GM23248 (cell line): ENCODE measurements at regions not wholly inside any gene's neighbourhood (a gene's known extent, or its start where the extent isn't known, plus 50 kb on each side); places are given as distances from the start of the nearest gene placed in this dataset.
A peak's percentile ranks its signal among the peaks of the same experiment; 100 is the strongest.

Experiments
- DNase-seq: peaks from one replicate; pipeline ENCODE4 v3.0.0-alpha.2; 2015
- H2AFZ ChIP-seq: fragments of 200-600 bp; sonication (generic); 2 replicates; pipeline ENCODE4 v1.6.1; 2016; ENCODE audit warnings: antibody characterized with exemption
- H3F3A ChIP-seq: fragments of 200-600 bp; sonication (generic); 2 replicates; pipeline ENCODE4 v1.6.1; 2016; ENCODE audit warnings: mild to moderate bottlenecking, antibody characterized with exemption, mixed run types; ENCODE audit not compliant: insufficient read depth
- H3K27ac ChIP-seq: fragments of 200-600 bp; sonication (generic); 2 replicates; pipeline ENCODE4 v1.5.1; 2016; ENCODE audit warnings: mild to moderate bottlenecking
- H3K27me3 ChIP-seq: fragments of 200-600 bp; sonication (generic); replicated peaks from 2 replicates; pipeline ENCODE4 v1.6.1; 2016; ENCODE audit warnings: mild to moderate bottlenecking; ENCODE audit not compliant: insufficient read depth
- H3K36me3 ChIP-seq: fragments of 200-600 bp; sonication (generic); 2 replicates; pipeline ENCODE4 v1.6.1; 2016; ENCODE audit warnings: low read depth, mild to moderate bottlenecking
- H3K4me1 ChIP-seq: fragments of 200-600 bp; sonication (generic); 2 replicates; pipeline ENCODE4 v1.6.1; 2016; ENCODE audit warnings: mild to moderate bottlenecking; ENCODE audit not compliant: insufficient read depth
- H3K4me2 ChIP-seq: fragments of 200-600 bp; sonication (generic); one replicate; pipeline ENCODE4 v1.6.1; 2016; ENCODE audit warnings: mild to moderate bottlenecking; ENCODE audit not compliant: unreplicated experiment
- H3K4me3 ChIP-seq: fragments of 200-600 bp; sonication (generic); 2 replicates; pipeline ENCODE4 v1.5.1; 2016; ENCODE audit warnings: mild to moderate bottlenecking
- H3K79me2 ChIP-seq: fragments of 200-600 bp; sonication (generic); 2 replicates; pipeline ENCODE4 v1.6.1; 2016; ENCODE audit warnings: mild to moderate bottlenecking; ENCODE audit not compliant: insufficient read depth
- H3K9ac ChIP-seq: fragments of 200-600 bp; sonication (generic); 2 replicates; pipeline ENCODE4 v1.6.1; 2016; ENCODE audit warnings: mild to moderate bottlenecking
- H3K9me2 ChIP-seq: fragments of 200-600 bp; sonication (generic); 2 replicates; pipeline ENCODE4 v1.6.1; 2016; ENCODE audit warnings: mixed run types, mild to moderate bottlenecking, moderate library complexity; ENCODE audit not compliant: insufficient read depth
- H3K9me3 ChIP-seq: fragments of 200-600 bp; sonication (generic); one replicate; pipeline ENCODE4 v1.6.1; 2017; ENCODE audit warnings: low read depth
- H4K20me1 ChIP-seq: fragments of 200-600 bp; sonication (generic); 2 replicates; pipeline ENCODE4 v1.6.0; 2016; ENCODE audit not compliant: insufficient read depth
- EZH2 ChIP-seq: fragments of 200-600 bp; sonication (generic); IDR thresholded peaks from 2 replicates; pipeline ENCODE4 v1.6.1; 2018; ENCODE audit warnings: antibody characterized with exemption, mild to moderate bottlenecking; ENCODE audit not compliant: insufficient read depth, poor library complexity, severe bottlenecking
- EZH2phosphoT487 ChIP-seq: fragments of 200-600 bp; sonication (generic); IDR thresholded peaks from 2 replicates; pipeline ENCODE4 v1.6.1; 2018; ENCODE audit warnings: antibody characterized with exemption, moderate library complexity, mild to moderate bottlenecking, low read depth; ENCODE audit not compliant: insufficient read depth
- WGBS, 2 experiments: methylation state at CpG; one replicate each; pipeline ENCODE4 v1.1.6; 2015 to 2017; ENCODE audit warnings: low lambda C conversion rate in 2 of 2, low coverage in 1 of 2; ENCODE audit errors: missing lambda C conversion rate in 2 of 2; 5-methylcytosine and 5-hydroxymethylcytosine counted together
- in situ Hi-C: fragments of 300-500 bp; cut with MboI; formaldehyde crosslinking; loops from 2 replicates; pipeline ENCODE4 v1.15.0; 2020

- H3K4me1 ChIP-seq = peaks cover 18% of the 10 kb centered on the region
- H3K36me3 ChIP-seq = no peaks in the 10 kb centered on the region
- no peak overlapping the region for H3K4me3 ChIP-seq
- H4K20me1 ChIP-seq = no peaks in the 10 kb centered on the region
- H3K9me3 ChIP-seq = no peaks in the 10 kb centered on the region
- H3F3A ChIP-seq = no peaks in the 10 kb centered on the region
- no peaks in the 10 kb centered on the region for H3K9me2 ChIP-seq
- in situ Hi-C loops = no loop called here
- WGBS, 2 experiments = 83 to 86% methylated on average over 10 of the region's 10 CpGs
- DNase-seq = no peak
- TF ChIP-seq EZH2 (no peak), EZH2phosphoT487 (no peak)
- no peak overlapping the region for H2AFZ ChIP-seq
- no peak overlapping the region for H3K9ac ChIP-seq
- no peaks in the 10 kb centered on the region for H3K79me2 ChIP-seq
- H3K27me3 ChIP-seq = no peaks in the 10 kb centered on the region
- no peak overlapping the region for H3K4me2 ChIP-seq
- no peak overlapping the region for H3K27ac ChIP-seq
These were observed 147.3 kb upstream of the SPRED2 start for GRCh38 chr2:65579506-65580235.

DNA sequence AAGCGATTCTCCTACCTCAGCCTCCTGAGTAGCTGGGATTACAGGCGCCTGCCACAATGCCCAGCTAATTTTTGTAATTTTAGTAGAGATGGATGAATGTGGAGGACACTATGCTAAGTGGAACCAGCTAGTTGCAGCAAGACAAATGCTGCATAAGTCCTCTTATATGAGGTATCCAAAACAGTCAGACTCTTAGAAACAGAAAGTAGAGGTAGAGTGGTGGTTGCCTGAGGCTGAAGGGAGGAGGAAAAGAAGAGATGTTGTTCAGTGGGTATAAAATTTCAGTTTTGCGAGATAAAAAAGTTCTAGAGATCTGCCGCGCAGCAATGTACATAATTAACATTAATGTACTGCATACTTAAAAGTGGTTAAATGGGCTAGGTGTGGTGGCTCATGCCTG, 145.3 kb upstream of the SPRED2 start:
- no peaks in the 10 kb centered on the region for H3K27me3 ChIP-seq
- H3K4me3 ChIP-seq = no peak overlapping the region
- H3K36me3 ChIP-seq = no peaks in the 10 kb centered on the region
- H3F3A ChIP-seq = no peaks in the 10 kb centered on the region
- H3K9me2 ChIP-seq = no peaks in the 10 kb centered on the region
- H3K4me1 ChIP-seq = peaks cover 18% of the 10 kb centered on the region
- H4K20me1 ChIP-seq = no peaks in the 10 kb centered on the region
- H2AFZ ChIP-seq = peak overlapping the region; percentile 80
- peak overlapping the region; percentile 68; the same call in 1 of the 2 replicates for H3K27ac ChIP-seq
- in situ Hi-C loops = no loop called here
- no peaks in the 10 kb centered on the region for H3K9me3 ChIP-seq
- WGBS, 2 experiments = 95 to 97% methylated on average over 5 of the region's 5 CpGs
- no peaks in the 10 kb centered on the region for H3K79me2 ChIP-seq
- peak overlapping the region; percentile 48 for H3K4me2 ChIP-seq
- TF ChIP-seq EZH2 = no peak
- no peak for TF ChIP-seq EZH2phosphoT487
- no peak overlapping the region for H3K9ac ChIP-seq
- no peak for DNase-seq

DNA sequence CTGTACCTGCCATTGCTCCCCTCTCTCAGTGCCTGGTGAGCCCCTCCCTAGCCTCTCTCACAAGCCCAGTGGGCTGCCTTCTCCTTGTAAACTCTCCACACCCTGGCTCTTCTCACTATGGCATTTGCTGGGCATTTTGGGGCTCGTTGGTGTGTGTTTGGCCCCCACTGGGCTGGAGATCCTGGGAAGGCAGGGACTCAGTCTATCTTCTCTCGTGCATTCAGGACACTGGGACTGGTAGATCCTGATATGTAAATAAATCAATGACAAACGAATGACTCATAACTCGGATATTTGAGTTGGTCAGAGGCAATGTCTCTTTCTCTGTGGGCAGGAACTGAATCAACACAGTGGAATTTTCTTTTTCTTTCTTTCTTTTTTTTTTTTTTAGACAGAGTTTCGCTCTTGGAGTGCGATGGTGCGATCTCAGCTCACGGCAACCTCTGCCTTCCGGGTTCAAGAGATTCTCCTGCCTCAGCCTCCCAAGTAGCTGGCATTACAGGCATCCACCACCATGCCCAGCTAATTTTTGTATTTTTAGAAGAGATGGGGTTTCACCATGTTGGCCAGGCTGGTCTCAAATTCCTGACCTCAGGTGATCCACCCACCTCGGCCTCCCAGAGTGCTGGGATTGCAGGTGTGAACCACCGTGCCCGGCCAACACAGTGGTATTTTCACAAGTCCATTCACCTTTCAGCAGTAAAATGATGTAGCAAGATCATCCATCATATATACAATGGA, 144.6 kb upstream of the SPRED2 start:
- Histone ChIP-seq H3K9me3 (no peaks in the 10 kb centered on the region), H3K27ac (peak overlapping the region; percentile 68), H3F3A (no peaks in the 10 kb centered on the region), H3K4me3 (peak overlapping the region; percentile 44; the same call in 1 of the 2 replicates), H3K9me2 (no peaks in the 10 kb centered on the region), H3K27me3 (no peaks in the 10 kb centered on the region), H3K4me2 (peak overlapping the region; percentile 48), H4K20me1 (no peaks in the 10 kb centered on the region), H3K36me3 (no peaks in the 10 kb centered on the region), H3K9ac (peak overlapping the region; percentile 36), H2AFZ (peak overlapping the region; percentile 80), H3K4me1 (peaks cover 18% of the 10 kb centered on the region), H3K79me2 (no peaks in the 10 kb centered on the region)
- TF ChIP-seq EZH2phosphoT487 (no peak), EZH2 (no peak)
- peak; percentile 92 for DNase-seq
- in situ Hi-C loops = no loop called here
- WGBS, 2 experiments = 23% methylated on average over 12 of the region's 12 CpGs

DNA sequence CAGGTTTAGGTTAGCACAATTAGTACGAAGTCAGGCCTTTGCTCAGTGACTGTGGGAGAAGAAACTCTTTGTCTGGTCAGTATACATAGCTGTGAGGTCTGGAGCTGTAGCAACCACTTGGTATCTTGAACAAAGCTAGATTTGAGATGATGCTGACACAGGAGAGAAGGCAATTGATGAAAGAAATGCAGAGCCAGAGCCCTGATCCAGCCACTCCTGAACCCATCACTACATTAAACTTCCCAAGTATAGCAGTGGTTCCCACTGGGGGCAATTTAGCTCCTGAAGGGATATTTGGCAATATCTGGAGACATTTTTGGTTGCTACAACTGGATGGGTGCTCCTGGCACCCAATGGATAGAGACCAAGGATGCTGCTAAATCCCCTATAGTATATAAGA, 143.9 kb upstream of the SPRED2 start:
- H3K9me2 ChIP-seq = no peaks in the 10 kb centered on the region
- TF ChIP-seq EZH2 = no peak
- no peak for TF ChIP-seq EZH2phosphoT487
- H3K4me1 ChIP-seq = peaks cover 18% of the 10 kb centered on the region
- H3K27ac ChIP-seq = peak overlapping the region; percentile 68
- no peak overlapping the region for H3K4me3 ChIP-seq
- WGBS, 2 experiments = 96 to 100% methylated on average over 1 of the region's 1 CpG
- no peaks in the 10 kb centered on the region for H3K9me3 ChIP-seq
- H3K27me3 ChIP-seq = no peaks in the 10 kb centered on the region
- no peaks in the 10 kb centered on the region for H3K36me3 ChIP-seq
- no peaks in the 10 kb centered on the region for H4K20me1 ChIP-seq
- H3K9ac ChIP-seq = no peak overlapping the region
- in situ Hi-C loops = no loop called here
- H3F3A ChIP-seq = no peaks in the 10 kb centered on the region
- no peak for DNase-seq
- H3K4me2 ChIP-seq = no peak overlapping the region
- no peaks in the 10 kb centered on the region for H3K79me2 ChIP-seq
- H2AFZ ChIP-seq = no peak overlapping the region
